Panc1 (cell line): ENCODE measurements at regions not wholly inside any gene's neighbourhood (a gene's known extent, or its start where the extent isn't known, plus 50 kb on each side); places are given as distances from the start of the nearest gene placed in this dataset.

Experiments
- ATAC-seq: fragments of 200-7000 bp; cut with Tn5 transposase; 2 replicates; pipeline ENCODE4 v1.9.1; 2020; ENCODE audit warnings: mild to moderate bottlenecking, moderate library complexity
- BruUV-seq: library from RNA; stranded (reverse); fragments of 400-500 nt; replicated peaks from 2 replicates; lab custom pipeline; 2021; lab: Mats Ljungman, UMichigan
- CTCF ChIA-PET: fragments of 300-600 bp; sonication (Branson Sonifier 250); formaldehyde crosslinking; loops from one replicate; lab custom pipeline; 2022; ENCODE audit warnings: antibody characterized with exemption; lab: Charles Lee
- POLR2A ChIA-PET: fragments of 300-600 bp; sonication (Branson Sonifier 250); formaldehyde crosslinking; loops from one replicate; lab custom pipeline; 2022; ENCODE audit warnings: antibody characterized with exemption; lab: Charles Lee
- DNase-seq: peaks from one replicate; pipeline ENCODE4 v3.0.0-alpha.2; 2010; ENCODE audit warnings: low read depth, low spot score
- H3K27ac ChIP-seq: 2 replicates; pipeline ENCODE4 v1.5.1; 2011; ENCODE audit warnings: mild to moderate bottlenecking, low read length, inconsistent platforms
- H3K27me3 ChIP-seq: fragments of 200-500 bp; sonication (Bioruptor generic); 2 replicates; pipeline ENCODE4 v1.6.0; 2014; ENCODE audit warnings: low read length, inconsistent platforms; ENCODE audit not compliant: control insufficient read depth, insufficient read depth
- H3K36me3 ChIP-seq: fragments of 200-500 bp; sonication (Bioruptor generic); 2 replicates; pipeline ENCODE4 v1.5.1; 2014; ENCODE audit warnings: inconsistent platforms, mild to moderate bottlenecking, low read length, moderate library complexity; ENCODE audit not compliant: control insufficient read depth, insufficient read depth
- H3K4me1 ChIP-seq: 2 replicates; pipeline ENCODE4 v1.5.1; 2011; ENCODE audit warnings: inconsistent platforms, mild to moderate bottlenecking, low read length, moderate library complexity; ENCODE audit not compliant: control insufficient read depth, insufficient read depth
- H3K4me3 ChIP-seq, 2 experiments: 2 replicates each; pipeline ENCODE4 v1.5.1; 2011 to 2012; ENCODE audit warnings: low read depth in 2 of 2, low read length in 2 of 2, mild to moderate bottlenecking in 2 of 2, inconsistent platforms in 1 of 2, moderate library complexity in 1 of 2
- H3K9me3 ChIP-seq: fragments of 200-500 bp; sonication (Bioruptor generic); 2 replicates; pipeline ENCODE4 v1.5.1; 2014; ENCODE audit warnings: low read depth, mild to moderate bottlenecking, inconsistent platforms, low read length, moderate library complexity; ENCODE audit not compliant: control insufficient read depth, insufficient read depth
- POLR2AphosphoS5 ChIP-seq: IDR thresholded peaks from 2 replicates; pipeline ENCODE4 v1.6.1; 2012; ENCODE audit warnings: mild to moderate bottlenecking, low read depth, low read length, moderate library complexity
- SIN3A ChIP-seq: IDR thresholded peaks from 2 replicates; pipeline ENCODE4 v1.6.1; 2012; ENCODE audit warnings: low read depth, mild to moderate bottlenecking, low read length, moderate library complexity, borderline replicate concordance; ENCODE audit not compliant: insufficient read depth
- TCF7L2 ChIP-seq: IDR thresholded peaks from 2 replicates; pipeline ENCODE4 v1.6.1; 2011; ENCODE audit warnings: mild to moderate bottlenecking, low read depth, low read length, inconsistent platforms
- in situ Hi-C: cut with HindIII; loops from 2 replicates; pipeline ENCODE4 v1.10.0; 2016; ENCODE audit warnings: low sequenced_read_pairs, low pct_unique_long_range_greater_than_20kb
- intact Hi-C: fragments of 100-400 bp; cut with micrococcal nuclease; formaldehyde crosslinking; loops from one replicate; pipeline ENCODE4 v1.10.0; 2022; ENCODE audit not compliant: unreplicated experiment
- TF ChIP-seq, protein P1 (sequence below), 2 experiments: IDR thresholded peaks; 2 replicates each; pipeline ENCODE4 v1.6.1; 2011 to 2012; ENCODE audit warnings: low read depth in 2 of 2, control low read depth in 1 of 2, low read length in 1 of 2, mild to moderate bottlenecking in 1 of 2, moderate library complexity in 1 of 2; ENCODE audit not compliant: insufficient read depth in 1 of 2
- TF ChIP-seq, protein P2 (sequence below): fragments of 450-650 bp; IDR thresholded peaks from 2 replicates; pipeline ENCODE4 v1.5.1; 2017; ENCODE audit warnings: mild to moderate bottlenecking

GRCh38 chr16:66264311-66265047 lies 102.0 kb upstream of the CDH5 start:
- Histone ChIP-seq H3K4me1 (no peaks in the 10 kb centered on the region), H3K9me3 (no peaks in the 10 kb centered on the region), H3K4me3 (no peak overlapping the region), H3K27ac (no peak overlapping the region), H3K27me3 (no peaks in the 10 kb centered on the region), H3K36me3 (no peaks in the 10 kb centered on the region)
- TF ChIP-seq, protein P1, sequence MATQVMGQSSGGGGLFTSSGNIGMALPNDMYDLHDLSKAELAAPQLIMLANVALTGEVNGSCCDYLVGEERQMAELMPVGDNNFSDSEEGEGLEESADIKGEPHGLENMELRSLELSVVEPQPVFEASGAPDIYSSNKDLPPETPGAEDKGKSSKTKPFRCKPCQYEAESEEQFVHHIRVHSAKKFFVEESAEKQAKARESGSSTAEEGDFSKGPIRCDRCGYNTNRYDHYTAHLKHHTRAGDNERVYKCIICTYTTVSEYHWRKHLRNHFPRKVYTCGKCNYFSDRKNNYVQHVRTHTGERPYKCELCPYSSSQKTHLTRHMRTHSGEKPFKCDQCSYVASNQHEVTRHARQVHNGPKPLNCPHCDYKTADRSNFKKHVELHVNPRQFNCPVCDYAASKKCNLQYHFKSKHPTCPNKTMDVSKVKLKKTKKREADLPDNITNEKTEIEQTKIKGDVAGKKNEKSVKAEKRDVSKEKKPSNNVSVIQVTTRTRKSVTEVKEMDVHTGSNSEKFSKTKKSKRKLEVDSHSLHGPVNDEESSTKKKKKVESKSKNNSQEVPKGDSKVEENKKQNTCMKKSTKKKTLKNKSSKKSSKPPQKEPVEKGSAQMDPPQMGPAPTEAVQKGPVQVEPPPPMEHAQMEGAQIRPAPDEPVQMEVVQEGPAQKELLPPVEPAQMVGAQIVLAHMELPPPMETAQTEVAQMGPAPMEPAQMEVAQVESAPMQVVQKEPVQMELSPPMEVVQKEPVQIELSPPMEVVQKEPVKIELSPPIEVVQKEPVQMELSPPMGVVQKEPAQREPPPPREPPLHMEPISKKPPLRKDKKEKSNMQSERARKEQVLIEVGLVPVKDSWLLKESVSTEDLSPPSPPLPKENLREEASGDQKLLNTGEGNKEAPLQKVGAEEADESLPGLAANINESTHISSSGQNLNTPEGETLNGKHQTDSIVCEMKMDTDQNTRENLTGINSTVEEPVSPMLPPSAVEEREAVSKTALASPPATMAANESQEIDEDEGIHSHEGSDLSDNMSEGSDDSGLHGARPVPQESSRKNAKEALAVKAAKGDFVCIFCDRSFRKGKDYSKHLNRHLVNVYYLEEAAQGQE (IDR thresholded peaks at IDR 0.05; ENCODE audit: insufficient read depth in 1 of 2, low read depth in 2 of 2, low read length in 1 of 2), result no peak
- TF ChIP-seq TCF7L2 (no peak), SIN3A (no peak), POLR2AphosphoS5 (no peak)
- TF ChIP-seq, protein P2, sequence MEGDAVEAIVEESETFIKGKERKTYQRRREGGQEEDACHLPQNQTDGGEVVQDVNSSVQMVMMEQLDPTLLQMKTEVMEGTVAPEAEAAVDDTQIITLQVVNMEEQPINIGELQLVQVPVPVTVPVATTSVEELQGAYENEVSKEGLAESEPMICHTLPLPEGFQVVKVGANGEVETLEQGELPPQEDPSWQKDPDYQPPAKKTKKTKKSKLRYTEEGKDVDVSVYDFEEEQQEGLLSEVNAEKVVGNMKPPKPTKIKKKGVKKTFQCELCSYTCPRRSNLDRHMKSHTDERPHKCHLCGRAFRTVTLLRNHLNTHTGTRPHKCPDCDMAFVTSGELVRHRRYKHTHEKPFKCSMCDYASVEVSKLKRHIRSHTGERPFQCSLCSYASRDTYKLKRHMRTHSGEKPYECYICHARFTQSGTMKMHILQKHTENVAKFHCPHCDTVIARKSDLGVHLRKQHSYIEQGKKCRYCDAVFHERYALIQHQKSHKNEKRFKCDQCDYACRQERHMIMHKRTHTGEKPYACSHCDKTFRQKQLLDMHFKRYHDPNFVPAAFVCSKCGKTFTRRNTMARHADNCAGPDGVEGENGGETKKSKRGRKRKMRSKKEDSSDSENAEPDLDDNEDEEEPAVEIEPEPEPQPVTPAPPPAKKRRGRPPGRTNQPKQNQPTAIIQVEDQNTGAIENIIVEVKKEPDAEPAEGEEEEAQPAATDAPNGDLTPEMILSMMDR, result no peak
- BruUV-seq, result no TSS peak
- no peak for ATAC-seq
- in situ Hi-C loops (no loop called here), intact Hi-C loops (no loop called here)
- DNase-seq, result no peak
- POLR2A ChIA-PET, result interaction anchor here (0.5 kb wide), 1 partner anchor 12 kb away, joined by 4 read pairs; no protein-coding TSS in a partner anchor
- CTCF ChIA-PET, result no interaction called here

- no peak overlapping the region for H3K4me3 ChIP-seq
- TF ChIP-seq, protein P2, result no peak
- TF ChIP-seq POLR2AphosphoS5 (no peak), TCF7L2 (no peak), SIN3A (no peak)
- TF ChIP-seq, protein P1 (IDR thresholded peaks at IDR 0.05; ENCODE audit: insufficient read depth in 1 of 2, low read depth in 2 of 2, low read length in 1 of 2), result no peak
- no peak for ATAC-seq
- intact Hi-C loops, result no loop called here
- H3K36me3 ChIP-seq, result no peaks in the 10 kb centered on the region
- no peaks in the 10 kb centered on the region for H3K27me3 ChIP-seq
- H3K9me3 ChIP-seq, result no peaks in the 10 kb centered on the region
- no TSS peak for BruUV-seq
- no peak for DNase-seq
- CTCF ChIA-PET, result no interaction called here
- POLR2A ChIA-PET, result interaction anchor here (0.5 kb wide), 1 partner anchor 13 kb away, joined by 4 read pairs; no protein-coding TSS in a partner anchor
- H3K4me1 ChIP-seq, result no peaks in the 10 kb centered on the region
- no peak overlapping the region for H3K27ac ChIP-seq
- in situ Hi-C loops, result no loop called here
Measured at GRCh38 chr16:66263973-66264310, 102.5 kb upstream of the CDH5 start.
